Suprapubic skin (tissue), 4 donors: ENCODE measurements at regions not wholly inside any gene's neighbourhood (a gene's known extent, or its start where the extent isn't known, plus 50 kb on each side); places are given as distances from the start of the nearest gene placed in this dataset.

Experiments
- POLR2A ChIP-seq, 2 donors: fragments of 450-650 bp; IDR thresholded peaks; one replicate each; pipeline ENCODE4 v1.6.1; 2017; ENCODE audit warnings: antibody characterized with exemption in 2 of 2, mild to moderate bottlenecking in 2 of 2, moderate library complexity in 2 of 2
- POLR2AphosphoS5 ChIP-seq, 3 donors: sonication (generic); formaldehyde crosslinking; IDR thresholded peaks; one replicate each; pipeline ENCODE4 v1.6.1; 2017; ENCODE audit warnings: antibody characterized with exemption in 3 of 3

GRCh38 chr3:88443066-88443465 lies 293.3 kb downstream of the C3orf38 start:
- TF ChIP-seq POLR2A (IDR thresholded peaks at IDR 0.05), result no peak
- TF ChIP-seq POLR2AphosphoS5 (IDR thresholded peaks at IDR 0.05), result no peak
